ENCODE measurements at regions not wholly inside any gene's neighbourhood (a gene's known extent, or its start where the extent isn't known, plus 50 kb on each side); places are given as distances from the start of the nearest gene placed in this dataset.

DNA sequence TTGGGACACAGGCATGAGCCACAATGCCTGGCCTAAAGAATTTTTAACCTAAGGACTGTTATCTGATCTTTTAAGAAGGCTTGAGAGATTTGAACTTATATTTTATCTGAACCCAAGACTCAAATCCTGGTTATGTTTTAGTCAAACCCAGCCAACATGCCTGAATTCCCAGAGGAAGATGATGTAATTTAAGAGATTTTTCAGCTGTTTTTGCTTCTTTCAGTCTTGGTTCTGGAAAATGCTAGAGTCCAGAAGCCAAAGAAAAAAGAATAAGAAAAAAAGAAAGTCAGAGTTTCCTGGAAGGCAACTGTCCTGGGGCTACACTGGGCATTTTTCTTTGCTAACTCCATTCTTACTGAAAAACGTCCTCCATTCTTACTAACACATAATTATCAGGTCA, 85.8 kb downstream of the SNX18 start:
- no peak for ATAC-seq (replicated peaks)
- Mint-ChIP-seq H3K4me3 (no peak overlapping the region), H3K27me3 (peaks cover 0 to 8% of the 10 kb centered on the region in 2 donors), H3K9me3 (no peaks in the 10 kb centered on the region), H3K27ac (no peak overlapping the region), H3K4me1 (ENCODE audit: low read depth in 2 of 2) (peaks cover 7 to 11% of the 10 kb centered on the region in 2 donors), H3K36me3 (ENCODE audit: insufficient read depth) (no peaks in the 10 kb centered on the region)
- DNase-seq, result no peak

DNA sequence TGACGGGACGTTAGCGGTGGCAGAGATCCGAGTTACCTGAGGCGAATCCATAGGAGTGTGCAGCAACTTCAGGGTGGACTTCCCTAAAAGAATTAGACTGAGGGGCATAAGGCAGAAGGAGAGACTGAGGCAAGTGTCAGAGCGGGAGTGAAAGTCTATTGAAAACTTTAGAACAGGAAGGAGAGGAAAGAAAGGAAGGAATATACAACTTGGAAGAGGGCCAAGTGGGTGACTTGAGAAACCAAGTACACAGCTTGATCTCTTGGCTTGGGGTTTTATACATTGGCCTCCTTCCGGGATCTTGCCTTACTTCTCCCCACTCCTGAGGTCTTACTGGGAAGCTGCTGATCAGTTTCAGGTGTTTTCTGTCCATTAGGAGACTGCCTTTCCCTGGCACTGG, 84.9 kb downstream of the SNX18 start:
- peaks cover 2 to 6% of the 10 kb centered on the region in 2 donors for H3K9me3 Mint-ChIP-seq
- DNase-seq (no peak), ATAC-seq (replicated peaks) (no peak)
- no peak overlapping the region for H3K4me3 Mint-ChIP-seq
- no peaks in the 10 kb centered on the region for H3K36me3 Mint-ChIP-seq (ENCODE audit: insufficient read depth)
- peaks cover 7 to 11% of the 10 kb centered on the region in 2 donors for H3K4me1 Mint-ChIP-seq (ENCODE audit: low read depth in 2 of 2)
- H3K27me3 Mint-ChIP-seq, result peaks cover 0 to 8% of the 10 kb centered on the region in 2 donors
- H3K27ac Mint-ChIP-seq, result no peak overlapping the region

DNA sequence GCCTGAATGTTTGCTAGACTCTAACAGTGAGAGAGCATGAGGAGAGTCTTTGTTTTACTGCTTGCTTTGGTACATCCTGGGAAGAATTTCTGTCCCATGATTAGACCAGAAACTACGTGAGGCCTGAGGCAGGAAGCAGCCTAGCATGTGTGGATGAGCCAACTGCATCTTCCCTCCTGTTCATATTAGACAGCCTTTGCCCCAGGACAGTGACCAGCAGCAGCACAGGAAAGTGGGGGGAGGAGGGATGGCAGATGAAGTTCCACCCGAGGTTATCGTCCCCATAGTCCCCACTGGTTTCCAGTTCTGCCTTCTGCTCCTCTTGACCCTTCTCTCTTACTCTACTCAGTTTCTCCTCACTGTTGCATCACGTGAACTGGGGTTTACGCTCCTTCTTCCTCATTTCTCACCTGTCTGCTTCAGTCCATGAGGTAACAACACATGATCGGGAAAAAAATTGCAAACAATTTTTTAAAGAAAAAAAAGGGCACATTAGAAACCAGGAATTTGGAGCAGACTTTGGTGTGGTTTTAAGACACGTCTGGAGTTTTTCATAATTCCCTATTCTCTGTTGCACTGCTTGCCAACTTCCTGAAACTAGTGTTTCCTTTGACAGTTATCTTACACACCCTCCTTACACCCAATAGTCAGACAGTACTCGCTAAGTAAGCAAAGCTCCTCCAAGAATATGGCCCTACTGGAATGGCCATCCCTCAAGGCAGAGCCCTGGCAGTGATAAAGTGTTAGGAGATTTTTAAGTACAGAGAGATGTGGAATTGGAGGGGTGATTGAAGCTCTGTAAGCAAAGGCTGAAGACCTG, 84.1 kb downstream of the SNX18 start:
- H3K4me3 Mint-ChIP-seq, result no peak overlapping the region
- H3K4me1 Mint-ChIP-seq (ENCODE audit: low read depth in 2 of 2), result peaks cover 7 to 8% of the 10 kb centered on the region in 2 donors
- H3K27me3 Mint-ChIP-seq, result peaks cover 0 to 8% of the 10 kb centered on the region in 2 donors
- H3K27ac Mint-ChIP-seq, result no peak overlapping the region
- peaks cover 7 to 11% of the 10 kb centered on the region in 2 donors for H3K9me3 Mint-ChIP-seq
- DNase-seq (no peak), ATAC-seq (replicated peaks) (no peak)
- H3K36me3 Mint-ChIP-seq (ENCODE audit: insufficient read depth), result no peaks in the 10 kb centered on the region
